HG02588 (cell line): ENCODE measurements at regions not wholly inside any gene's neighbourhood (a gene's known extent, or its start where the extent isn't known, plus 50 kb on each side); places are given as distances from the start of the nearest gene placed in this dataset.
"Not testable (repeated sequence)": the region's sequence is repeated elsewhere in the genome, so short reads cannot be mapped to it uniquely, and the experiment has no call there.

Experiments
- ATAC-seq: cut with Tn5 transposase; IDR thresholded peaks from one replicate; pipeline ENCODE4 v1.9.1; 2021; ENCODE audit warnings: mild to moderate bottlenecking, moderate library complexity; ENCODE audit not compliant: unreplicated experiment

DNA sequence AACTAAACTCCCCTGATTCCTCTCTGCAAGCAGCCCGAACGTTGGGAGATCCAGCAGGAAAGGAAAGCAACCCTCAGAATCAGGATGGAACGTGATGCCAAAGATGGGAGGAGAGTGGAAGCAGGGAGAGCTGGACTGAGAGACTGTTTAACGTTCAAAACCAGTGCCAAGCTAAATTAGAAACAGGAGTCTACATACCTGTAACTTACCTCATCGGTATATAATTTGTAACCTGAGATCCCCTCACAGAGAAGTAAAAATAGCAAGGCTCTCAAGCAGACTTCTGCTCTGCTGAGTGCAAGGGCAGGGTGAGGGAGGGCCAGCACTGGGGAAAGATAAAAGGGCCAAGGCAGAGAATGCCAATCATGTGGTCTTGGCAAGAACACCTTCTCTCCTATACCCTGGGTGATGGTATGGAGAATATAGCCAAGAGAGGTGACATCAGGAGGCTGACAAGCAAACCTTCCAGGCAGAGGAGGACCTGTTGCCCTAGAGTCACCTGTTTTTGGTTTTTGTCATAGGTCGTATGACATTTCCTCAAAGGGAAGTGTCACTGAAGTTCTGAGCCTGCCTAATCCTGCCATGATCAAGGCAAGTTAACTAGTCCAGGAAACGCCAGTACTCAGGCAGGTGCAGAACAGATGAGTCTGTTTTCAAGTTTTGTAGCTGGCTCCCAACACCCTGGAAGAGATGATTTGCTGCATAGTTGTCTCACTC is 472.0 kb downstream of the NFIB start:
- ATAC-seq: no peak

DNA sequence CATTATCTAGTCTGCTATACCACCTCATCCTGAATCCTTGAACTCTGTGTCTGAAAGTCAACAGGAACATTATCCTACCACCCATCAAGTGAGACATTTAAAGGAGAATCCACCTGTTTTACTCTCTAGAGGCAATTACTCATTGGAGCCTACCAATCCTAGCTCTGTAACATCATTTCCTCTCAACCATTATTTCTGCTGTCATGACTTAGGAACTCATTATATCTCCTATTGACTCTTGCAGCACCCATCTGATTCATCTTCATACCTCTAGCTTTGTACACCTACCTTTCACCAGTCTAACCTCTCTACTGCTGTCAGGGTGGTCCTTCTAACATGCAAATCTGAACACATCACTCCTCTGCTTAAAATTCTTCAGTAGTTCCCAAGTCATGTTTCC is 481.5 kb downstream of the NFIB start:
- no peak for ATAC-seq

DNA sequence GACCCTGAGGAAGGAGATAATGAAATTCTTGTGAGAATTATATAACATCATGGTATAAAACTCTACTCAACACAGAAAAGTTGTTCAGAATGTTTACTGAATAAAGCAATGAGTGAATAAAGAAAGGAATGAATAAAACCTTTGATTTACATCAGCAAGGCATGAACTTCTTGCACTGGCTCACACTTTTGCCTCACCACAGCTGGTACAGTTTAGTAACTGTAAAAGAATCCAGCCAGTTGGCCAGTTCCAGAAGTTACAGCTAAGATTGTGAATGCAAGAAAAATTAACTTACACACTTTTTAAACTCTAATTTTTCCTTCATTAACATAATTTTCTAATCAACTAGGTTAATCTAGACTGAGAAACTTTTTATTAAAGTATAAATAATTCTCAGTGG is 490.9 kb downstream of the NFIB start:
- no peak for ATAC-seq

DNA sequence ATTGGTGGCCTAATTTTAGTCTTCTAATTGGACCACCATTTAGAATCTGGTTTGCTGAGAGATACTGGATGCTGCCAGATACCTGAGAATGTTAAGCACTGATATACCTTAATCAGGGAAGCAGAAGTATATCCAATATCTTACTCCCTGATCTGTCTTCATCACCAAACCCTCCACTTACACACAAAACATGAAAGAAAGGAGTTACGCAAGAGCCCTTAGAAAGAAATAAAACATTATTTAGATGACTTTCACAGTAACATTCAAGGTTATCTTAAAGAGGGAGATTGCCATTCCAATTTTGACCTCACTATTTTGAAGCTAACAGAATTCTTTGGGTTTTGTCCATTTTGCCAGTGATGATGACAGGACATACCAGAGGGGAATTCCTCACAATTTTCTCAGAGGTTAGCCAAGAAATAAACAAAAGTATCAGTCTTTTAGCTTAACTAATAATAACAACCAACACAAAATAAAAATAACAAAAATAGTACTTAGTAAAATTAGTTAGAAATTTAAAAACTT is 496.1 kb downstream of the NFIB start:
- no peak for ATAC-seq

- ATAC-seq: no peak
Measured at GRCh38 chr9:13816837-13817236, 497.1 kb downstream of the NFIB start.

DNA sequence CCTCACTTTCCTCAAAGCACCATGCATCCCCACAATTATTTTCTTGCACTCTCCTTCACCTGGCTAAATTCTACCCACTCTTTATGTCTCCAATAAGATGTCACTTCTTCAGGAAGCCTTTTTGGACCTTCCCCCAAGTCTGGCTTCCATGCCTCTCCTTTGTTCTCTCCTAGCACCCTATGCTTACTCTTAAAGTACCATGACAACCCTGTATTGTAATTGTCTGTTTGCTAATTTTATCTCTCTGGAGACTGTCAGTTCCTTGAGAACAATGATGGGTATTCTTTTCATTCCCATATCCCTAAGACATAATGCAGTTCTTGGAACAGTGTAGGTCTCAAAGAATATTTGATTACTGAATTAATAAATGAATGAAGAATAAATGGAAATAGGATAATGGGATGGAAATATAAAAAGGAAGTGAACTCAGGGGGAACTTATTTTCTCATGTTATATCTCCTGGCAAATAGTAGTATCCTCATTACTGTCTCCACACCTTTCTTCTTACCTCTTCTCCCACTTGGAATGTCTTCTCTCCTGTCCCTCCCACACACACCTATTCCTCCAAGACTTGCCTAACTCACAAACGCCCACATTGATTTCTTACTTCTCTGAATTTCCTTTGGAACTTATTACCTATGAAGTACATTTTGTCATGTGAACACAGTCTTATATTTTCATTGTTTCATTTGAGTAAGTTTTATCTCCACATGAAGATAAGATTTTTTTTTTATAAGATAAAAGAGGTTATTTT is 499.1 kb downstream of the NFIB start:
- ATAC-seq: no peak

GRCh38 chr9:13811876-13812275 is 502.1 kb downstream of the NFIB start:
- no peak for ATAC-seq

DNA sequence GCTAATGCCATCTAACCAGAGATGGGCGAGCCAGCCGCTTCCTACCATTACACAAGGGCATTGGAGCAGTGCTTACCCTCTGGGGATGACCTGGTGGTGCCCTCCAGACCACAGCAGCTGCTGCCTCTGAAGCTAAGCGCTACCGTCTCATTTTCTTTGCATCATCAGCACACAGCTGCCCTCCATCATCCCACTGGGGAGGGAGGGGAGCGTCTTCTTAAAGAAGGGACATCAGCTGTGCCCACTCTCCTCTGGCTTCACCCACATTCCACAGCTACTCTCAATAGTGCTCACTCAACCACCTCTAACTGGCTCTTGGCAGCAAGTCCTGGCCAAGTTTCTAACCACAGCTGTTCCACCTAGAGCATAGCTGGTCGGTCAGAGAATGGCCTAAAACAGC is 503.4 kb downstream of the NFIB start:
- no peak for ATAC-seq

DNA sequence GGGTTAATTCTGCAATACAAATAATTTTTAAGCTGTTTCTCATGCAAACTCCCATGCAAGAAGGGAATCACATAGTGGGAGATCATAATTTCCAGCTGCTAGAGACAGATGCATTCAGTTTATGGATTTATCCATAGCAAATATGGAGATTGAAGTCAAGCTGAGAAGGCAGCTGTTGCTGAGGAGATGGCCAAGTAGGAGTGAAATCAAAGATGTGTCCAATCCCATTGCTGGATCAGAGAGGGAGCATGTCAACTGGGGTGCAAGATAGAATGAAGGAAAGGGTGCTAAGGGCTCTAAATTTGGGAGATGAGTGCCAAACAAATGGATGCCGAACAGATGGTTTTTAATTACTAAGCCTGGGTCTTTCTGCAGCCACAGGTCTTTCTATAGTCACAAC is 504.5 kb downstream of the NFIB start:
- no peak for ATAC-seq

DNA sequence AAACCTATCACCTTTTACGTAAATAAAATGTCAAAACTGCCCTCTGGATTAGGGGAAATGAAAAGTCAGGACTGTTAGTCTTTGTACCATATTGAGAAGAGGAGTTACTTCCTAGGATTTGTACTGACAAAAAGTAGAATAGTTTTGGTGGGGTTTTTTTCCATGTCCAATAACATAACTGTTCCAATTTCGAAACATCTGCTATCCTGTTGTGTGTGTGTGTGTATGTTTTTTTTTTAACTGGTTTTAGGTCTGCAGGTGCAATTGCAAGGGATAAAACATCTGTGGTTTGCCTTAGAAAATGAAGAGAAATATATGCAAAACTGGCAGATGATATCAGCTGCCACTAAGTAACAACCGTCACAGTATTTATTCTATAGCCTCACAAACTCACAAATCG is 506.8 kb downstream of the NFIB start:
- ATAC-seq: no peak

DNA sequence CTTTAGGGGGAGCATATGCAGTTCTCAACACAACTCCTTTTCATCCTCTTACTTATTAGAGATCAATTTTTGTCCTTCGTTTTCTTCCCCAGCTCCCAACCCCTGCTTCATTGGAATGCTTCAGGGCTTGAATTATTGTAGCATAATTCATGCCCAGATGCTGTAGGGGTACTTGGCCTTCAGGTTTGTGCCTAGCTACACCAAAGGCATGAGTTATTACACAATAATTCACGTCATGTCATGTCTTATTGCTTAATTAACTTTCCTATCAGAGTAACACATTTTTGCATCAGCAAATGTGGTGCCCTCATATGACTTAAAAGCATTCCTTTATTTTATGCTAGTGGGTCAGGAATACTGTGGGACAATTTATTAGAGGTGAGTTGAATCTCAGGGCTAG is 507.2 kb downstream of the NFIB start:
- no peak for ATAC-seq

GRCh38 chr9:13805546-13805945 is 508.4 kb downstream of the NFIB start:
- ATAC-seq: no peak

GRCh38 chr9:13804532-13804931 is 509.4 kb downstream of the NFIB start:
- ATAC-seq: no peak

DNA sequence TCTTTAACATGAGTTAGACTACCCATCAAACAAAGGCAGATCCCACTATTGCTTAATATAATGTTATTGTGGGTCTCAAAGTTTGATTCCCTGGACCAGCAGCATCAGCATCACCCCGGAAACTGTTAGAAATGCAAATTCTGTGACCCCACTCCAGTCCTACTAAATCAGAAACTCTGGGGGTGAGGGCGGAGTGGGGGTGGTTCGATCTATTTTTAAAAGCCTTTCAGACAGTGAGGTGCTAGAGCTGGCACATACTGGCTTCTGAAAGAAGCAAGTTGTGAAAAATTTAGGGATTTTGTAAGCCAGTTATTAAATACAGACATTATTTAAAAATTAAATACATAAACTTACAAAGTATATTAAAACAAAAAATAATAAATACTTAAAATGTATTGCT is 513.2 kb downstream of the NFIB start:
- no peak for ATAC-seq

DNA sequence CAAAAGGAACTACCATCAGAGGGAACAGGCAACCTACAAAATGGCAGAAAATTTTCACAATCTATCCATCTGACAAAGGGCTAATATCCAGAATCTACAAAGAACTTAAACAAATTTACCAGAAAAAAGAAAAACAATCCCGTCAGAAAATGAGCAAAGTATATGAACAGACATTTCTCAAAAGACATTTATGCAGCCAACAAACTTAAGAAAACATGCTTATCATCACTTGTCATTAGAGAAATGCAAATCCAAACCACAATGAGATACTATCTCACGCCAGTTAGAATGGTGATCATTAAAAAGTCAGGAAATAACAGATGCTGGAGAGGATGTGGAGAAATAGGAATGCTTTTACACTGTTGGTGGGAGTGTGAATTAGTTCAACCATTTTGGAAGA is 516.2 kb downstream of the NFIB start:
- ATAC-seq: not testable (repeated sequence)

DNA sequence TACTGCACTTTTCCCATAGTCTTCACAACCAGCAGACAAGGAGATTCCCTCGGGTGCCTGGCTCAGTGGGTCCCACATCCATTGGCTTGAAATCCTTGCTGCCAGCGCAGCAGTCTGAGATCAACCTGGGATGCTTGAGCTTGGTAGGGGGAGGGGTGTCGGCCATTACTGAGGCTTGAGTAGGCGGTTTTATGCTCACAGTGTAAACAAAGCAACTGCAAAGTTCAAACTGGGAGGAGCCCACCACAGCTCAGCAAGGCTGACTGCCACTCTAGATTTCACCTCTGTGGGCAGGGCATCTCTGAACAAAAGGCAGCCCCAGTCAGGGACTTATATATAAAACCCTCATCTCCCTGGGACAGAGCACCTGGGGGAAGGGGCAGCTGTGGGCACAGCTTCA is 512.3 kb upstream of the MPDZ start:
- no peak for ATAC-seq

DNA sequence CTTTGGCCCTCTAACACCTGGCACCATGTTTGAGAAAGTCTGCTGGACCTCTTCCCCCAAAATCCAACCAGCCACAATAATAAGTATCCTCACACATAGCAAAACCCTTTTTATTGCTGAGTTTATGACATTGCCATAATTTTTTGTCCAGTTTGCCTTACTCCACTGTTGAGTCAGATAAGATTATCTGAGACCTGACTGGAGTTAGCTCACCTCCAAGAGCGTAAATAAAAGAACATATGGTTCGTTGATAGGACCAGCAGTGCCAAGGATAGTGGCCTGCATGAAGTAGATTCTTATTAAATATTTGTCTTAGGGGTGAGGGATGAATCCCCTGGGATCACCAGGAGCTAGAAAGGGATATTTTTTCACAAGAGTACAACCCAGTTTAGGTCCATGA is 510.6 kb upstream of the MPDZ start:
- ATAC-seq: no peak

DNA sequence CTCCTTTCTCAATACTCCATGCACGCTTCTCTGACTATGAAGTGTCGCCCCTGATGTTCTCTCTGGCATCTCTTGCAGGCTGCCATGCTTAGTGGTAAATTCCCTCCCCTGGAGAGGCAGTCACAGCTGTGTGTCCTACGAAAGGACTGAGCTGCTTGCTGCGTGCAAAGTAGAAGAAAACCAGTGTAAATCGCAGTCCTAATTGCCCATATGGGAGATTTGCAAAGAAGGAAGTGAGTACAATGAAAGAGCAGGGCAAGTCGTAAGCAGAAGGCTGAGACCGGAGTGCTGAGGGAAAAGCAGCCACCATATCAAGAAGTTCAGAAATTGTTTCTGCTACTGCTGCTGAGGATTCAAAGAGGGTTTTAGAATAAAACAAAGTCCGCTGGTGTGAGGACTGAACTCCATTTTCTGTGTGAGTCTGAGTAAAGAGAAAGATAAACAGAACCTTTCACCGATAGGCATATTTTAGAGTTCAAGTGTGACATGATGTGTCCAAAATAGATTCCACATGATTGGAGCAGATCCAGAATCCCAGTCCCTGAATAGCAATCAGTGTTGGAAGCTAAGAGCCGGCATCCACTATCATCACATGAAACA is 507.8 kb upstream of the MPDZ start:
- ATAC-seq: no peak

DNA sequence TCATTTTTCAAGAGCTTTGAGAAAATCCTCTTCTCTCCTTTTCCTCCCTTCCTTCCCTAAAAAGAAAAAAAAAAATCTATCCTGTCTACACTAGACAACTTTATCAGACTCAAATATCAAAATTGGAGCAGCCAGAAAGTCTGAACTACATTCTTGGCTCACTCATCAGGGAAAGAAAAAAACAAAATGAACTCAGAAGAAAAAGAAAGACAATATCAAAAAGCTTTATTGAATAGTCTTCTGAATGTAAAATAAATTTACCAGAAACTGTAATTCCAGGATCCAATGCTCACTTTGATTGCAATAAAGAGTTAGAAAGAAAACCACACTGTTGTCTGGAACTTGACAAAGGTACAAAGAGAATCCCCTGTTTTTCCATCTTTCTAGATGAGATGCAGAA is 507.2 kb upstream of the MPDZ start:
- no peak for ATAC-seq

- no peak for ATAC-seq
Measured at GRCh38 chr9:13786131-13786530, 506.6 kb upstream of the MPDZ start.

DNA sequence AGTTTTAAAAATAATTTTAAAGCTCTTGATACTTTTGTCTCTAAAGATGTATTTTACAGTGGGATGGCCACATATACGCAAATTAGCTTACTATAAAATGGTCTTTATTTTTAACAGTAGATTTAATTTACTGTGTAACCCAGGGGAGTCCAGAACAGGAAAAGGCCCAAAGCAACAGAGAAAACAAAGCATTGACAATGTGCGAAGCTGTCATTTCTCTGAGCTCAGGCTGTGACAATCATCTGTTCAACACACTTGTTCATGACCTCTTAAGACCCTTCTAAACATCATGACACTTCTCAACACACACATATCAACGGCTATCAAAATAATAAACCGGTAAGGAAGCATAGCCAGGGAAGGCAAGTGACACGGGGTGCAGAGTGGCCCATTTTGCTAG is 499.6 kb upstream of the MPDZ start:
- ATAC-seq: no peak

GRCh38 chr9:13778631-13779030 is 499.1 kb upstream of the MPDZ start:
- no peak for ATAC-seq
